Activated CD8-positive, alpha-beta memory T cell treated with anti-CD3 and anti-CD28 coated beads, Interleukin-2, amount 50 U/mL, for 1 hour (primary cell): ENCODE measurements at regions not wholly inside any gene's neighbourhood (a gene's known extent, or its start where the extent isn't known, plus 50 kb on each side); places are given as distances from the start of the nearest gene placed in this dataset.
"Not testable (repeated sequence)": the region's sequence is repeated elsewhere in the genome, so short reads cannot be mapped to it uniquely, and the experiment has no call there.

Experiments used
- DNase-seq: peaks from one replicate; pipeline ENCODE4 v3.0.0-alpha.2; 2020; ENCODE audit errors: extremely low read depth

GRCh38 chr15:70602834-70603560, 160.4 kb downstream of the UACA start:
- no peak for DNase-seq

- no peak for DNase-seq
These were observed 161.1 kb downstream of the UACA start for GRCh38 chr15:70602281-70602680.

- no peak for DNase-seq
These were observed 165.4 kb downstream of the UACA start for GRCh38 chr15:70597945-70598344.

- DNase-seq = no peak
These were observed 166.2 kb downstream of the UACA start for GRCh38 chr15:70597056-70597603.

GRCh38 chr15:70596354-70597055, 166.9 kb downstream of the UACA start:
- DNase-seq = no peak

GRCh38 chr15:70593795-70594194, 169.6 kb downstream of the UACA start:
- DNase-seq = no peak

GRCh38 chr15:70589728-70590127, 173.6 kb downstream of the UACA start:
- no peak for DNase-seq

- no peak for DNase-seq
These were observed 174.1 kb downstream of the UACA start for GRCh38 chr15:70589221-70589620.

GRCh38 chr15:70588613-70589012, 174.7 kb downstream of the UACA start:
- no peak for DNase-seq

- DNase-seq = no peak
These were observed 175.3 kb downstream of the UACA start for GRCh38 chr15:70587896-70588567.

GRCh38 chr15:70587012-70587634, 176.2 kb downstream of the UACA start:
- not testable (repeated sequence) for DNase-seq

- no peak for DNase-seq
These were observed 177.1 kb downstream of the UACA start for GRCh38 chr15:70586241-70586640.

- no peak for DNase-seq
These were observed 177.7 kb downstream of the UACA start for GRCh38 chr15:70585707-70586034.

GRCh38 chr15:70584838-70585706, 178.3 kb downstream of the UACA start:
- no peak for DNase-seq

GRCh38 chr15:70584441-70584837, 178.9 kb downstream of the UACA start:
- no peak for DNase-seq

- no peak for DNase-seq
These were observed 180.4 kb downstream of the UACA start for GRCh38 chr15:70583006-70583405.

- DNase-seq = no peak
These were observed 181.0 kb downstream of the UACA start for GRCh38 chr15:70582143-70582945.

GRCh38 chr15:70580958-70581357, 182.4 kb downstream of the UACA start:
- no peak for DNase-seq

- no peak for DNase-seq
These were observed 183.1 kb downstream of the UACA start for GRCh38 chr15:70580286-70580685.

GRCh38 chr15:70579766-70580165, 183.6 kb downstream of the UACA start:
- DNase-seq = no peak
